VCaP (cell line): ENCODE measurements at regions not wholly inside any gene's neighbourhood (a gene's known extent, or its start where the extent isn't known, plus 50 kb on each side); places are given as distances from the start of the nearest gene placed in this dataset.

Experiments used
- H3K27ac ChIP-seq: fragments of 450-650 bp; 2 replicates; pipeline ENCODE4 v1.5.1; 2017
- TF ChIP-seq, protein P1 (sequence below): fragments of 450-650 bp; conservative IDR thresholded peaks from 2 replicates; pipeline ENCODE4 v1.5.1; 2017; ENCODE audit warnings: mild to moderate bottlenecking, moderate library complexity

- TF ChIP-seq, protein P1, sequence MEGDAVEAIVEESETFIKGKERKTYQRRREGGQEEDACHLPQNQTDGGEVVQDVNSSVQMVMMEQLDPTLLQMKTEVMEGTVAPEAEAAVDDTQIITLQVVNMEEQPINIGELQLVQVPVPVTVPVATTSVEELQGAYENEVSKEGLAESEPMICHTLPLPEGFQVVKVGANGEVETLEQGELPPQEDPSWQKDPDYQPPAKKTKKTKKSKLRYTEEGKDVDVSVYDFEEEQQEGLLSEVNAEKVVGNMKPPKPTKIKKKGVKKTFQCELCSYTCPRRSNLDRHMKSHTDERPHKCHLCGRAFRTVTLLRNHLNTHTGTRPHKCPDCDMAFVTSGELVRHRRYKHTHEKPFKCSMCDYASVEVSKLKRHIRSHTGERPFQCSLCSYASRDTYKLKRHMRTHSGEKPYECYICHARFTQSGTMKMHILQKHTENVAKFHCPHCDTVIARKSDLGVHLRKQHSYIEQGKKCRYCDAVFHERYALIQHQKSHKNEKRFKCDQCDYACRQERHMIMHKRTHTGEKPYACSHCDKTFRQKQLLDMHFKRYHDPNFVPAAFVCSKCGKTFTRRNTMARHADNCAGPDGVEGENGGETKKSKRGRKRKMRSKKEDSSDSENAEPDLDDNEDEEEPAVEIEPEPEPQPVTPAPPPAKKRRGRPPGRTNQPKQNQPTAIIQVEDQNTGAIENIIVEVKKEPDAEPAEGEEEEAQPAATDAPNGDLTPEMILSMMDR, result no peak
- H3K27ac ChIP-seq, result no peak overlapping the region
Observed at GRCh38 chr5:123914333-123914732, 402.4 kb downstream of the CSNK1G3 start.

DNA sequence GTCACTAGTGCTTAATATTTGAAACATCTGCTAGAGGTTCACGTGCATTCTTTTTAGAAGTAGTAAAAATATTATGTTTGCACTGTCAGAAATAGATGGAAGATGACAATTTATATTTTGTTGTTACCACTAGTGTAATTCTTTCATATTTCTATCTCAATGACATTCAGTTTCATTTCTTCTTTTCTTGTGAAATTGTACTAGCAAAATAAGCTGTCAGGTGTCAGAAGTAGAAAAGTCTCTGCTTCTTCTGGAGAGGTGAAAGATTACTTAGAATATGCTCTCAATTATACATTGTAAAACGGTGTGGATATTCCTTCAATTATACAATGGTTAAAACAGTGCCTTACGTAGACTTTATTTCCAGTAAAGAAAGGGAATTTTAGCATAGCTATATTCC, 395.4 kb downstream of the CSNK1G3 start:
- TF ChIP-seq, protein P1, result no peak
- H3K27ac ChIP-seq, result no peak overlapping the region

DNA sequence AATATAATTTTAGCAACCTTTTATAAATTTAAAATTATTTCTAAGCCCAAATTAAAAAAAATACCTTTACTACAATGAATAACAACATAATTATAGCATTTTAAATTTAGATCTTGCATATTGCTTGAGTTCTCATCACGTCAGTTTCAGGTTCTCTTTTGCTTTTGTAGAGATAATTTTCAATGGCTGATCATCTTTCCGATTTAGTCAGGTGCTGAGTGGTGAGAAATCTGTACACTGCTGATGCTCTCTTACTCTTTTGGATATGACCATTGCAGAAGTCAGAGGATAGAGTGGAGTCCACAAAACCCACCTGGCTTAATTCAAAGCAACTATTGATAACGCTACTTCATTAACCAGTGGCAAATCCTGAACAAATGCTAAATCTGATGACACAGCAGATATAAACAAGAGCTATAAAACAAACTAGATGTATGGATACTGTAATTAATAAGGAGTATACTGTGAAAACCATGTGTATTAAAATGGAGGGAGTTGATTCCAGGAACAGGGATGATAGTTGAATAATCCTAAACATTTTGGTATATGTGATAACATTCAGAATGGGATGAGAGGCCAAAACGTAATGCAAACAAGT, 394.8 kb downstream of the CSNK1G3 start:
- TF ChIP-seq, protein P1, result no peak
- H3K27ac ChIP-seq, result no peak overlapping the region

- no peak overlapping the region for H3K27ac ChIP-seq
- TF ChIP-seq, protein P1, result no peak
Observed at GRCh38 chr5:123885081-123885480, 373.1 kb downstream of the CSNK1G3 start.

DNA sequence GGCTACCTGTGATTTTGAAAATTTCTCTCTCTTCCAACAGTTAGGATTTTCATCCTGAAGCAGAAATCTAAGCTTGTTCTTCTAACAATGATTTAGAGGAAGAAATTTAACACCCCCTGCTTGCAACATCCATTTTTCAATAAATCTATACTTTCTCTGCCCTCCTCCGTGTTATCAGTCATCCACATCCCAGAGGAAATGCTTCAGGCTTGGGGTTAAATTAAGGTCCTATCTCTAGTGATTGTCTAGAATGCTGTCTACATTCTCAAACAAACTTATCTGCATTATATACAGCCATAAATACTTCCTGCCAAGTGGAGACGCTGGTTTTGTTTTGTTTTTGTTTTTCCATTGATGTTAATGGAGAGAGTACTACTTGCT, 371.0 kb downstream of the CSNK1G3 start:
- TF ChIP-seq, protein P1, result no peak
- no peak overlapping the region for H3K27ac ChIP-seq

DNA sequence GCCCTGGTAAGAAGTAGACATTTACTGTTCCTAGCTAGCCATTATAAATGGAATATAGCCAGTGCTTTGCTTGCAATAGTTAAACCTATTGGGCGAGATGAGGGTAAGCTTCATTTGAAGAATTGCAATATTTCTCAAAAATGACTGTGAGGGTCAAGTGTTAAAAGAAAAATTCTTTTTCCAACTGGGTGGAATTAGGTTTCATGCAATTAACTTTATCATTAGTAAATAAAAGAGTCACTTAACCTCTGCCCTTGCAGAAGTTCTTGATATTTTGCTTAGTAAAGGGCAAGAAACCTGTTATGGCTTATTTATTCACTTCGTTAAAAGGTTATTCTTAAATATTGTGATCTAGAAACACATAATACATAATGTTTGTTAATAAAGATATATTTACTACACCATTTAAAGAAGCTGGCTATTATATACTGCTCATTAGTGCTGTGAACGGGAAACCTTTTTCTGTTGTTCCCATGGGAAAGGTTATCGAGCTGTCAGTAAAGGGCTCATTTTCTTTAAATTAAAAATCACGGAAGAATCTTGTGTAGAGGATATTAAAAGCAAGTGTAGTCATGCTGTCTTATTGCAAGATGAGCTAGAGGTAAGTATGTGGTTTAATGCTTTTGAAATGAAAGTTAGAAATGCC, 370.5 kb downstream of the CSNK1G3 start:
- H3K27ac ChIP-seq, result no peak overlapping the region
- TF ChIP-seq, protein P1, result no peak

GRCh38 chr5:123881759-123882244, 369.8 kb downstream of the CSNK1G3 start:
- TF ChIP-seq, protein P1, result no peak
- no peak overlapping the region for H3K27ac ChIP-seq
